ENCODE measurements at regions not wholly inside any gene's neighbourhood (a gene's known extent, or its start where the extent isn't known, plus 50 kb on each side); places are given as distances from the start of the nearest gene placed in this dataset.

- TF ChIP-seq TAF1 (IDR thresholded peaks at IDR 0.05; ENCODE audit: low read depth), result no peak
- no peak for TF ChIP-seq POLR2AphosphoS5 (IDR thresholded peaks at IDR 0.05)
- TF ChIP-seq, protein P1, sequence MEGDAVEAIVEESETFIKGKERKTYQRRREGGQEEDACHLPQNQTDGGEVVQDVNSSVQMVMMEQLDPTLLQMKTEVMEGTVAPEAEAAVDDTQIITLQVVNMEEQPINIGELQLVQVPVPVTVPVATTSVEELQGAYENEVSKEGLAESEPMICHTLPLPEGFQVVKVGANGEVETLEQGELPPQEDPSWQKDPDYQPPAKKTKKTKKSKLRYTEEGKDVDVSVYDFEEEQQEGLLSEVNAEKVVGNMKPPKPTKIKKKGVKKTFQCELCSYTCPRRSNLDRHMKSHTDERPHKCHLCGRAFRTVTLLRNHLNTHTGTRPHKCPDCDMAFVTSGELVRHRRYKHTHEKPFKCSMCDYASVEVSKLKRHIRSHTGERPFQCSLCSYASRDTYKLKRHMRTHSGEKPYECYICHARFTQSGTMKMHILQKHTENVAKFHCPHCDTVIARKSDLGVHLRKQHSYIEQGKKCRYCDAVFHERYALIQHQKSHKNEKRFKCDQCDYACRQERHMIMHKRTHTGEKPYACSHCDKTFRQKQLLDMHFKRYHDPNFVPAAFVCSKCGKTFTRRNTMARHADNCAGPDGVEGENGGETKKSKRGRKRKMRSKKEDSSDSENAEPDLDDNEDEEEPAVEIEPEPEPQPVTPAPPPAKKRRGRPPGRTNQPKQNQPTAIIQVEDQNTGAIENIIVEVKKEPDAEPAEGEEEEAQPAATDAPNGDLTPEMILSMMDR (IDR thresholded peaks at IDR 0.05; ENCODE audit: poor library complexity, severe bottlenecking), result no peak
Observed at GRCh38 chr10:128373071-128373749, 247.0 kb upstream of the MKI67 start.
